ENCODE measurements at regions not wholly inside any gene's neighbourhood (a gene's known extent, or its start where the extent isn't known, plus 50 kb on each side); places are given as distances from the start of the nearest gene placed in this dataset.

GRCh38 chrX:107542500-107542899 is 85.8 kb upstream of the PRPS1 start:
- peak; percentile 85 for DNase-seq
- Histone ChIP-seq H3K4me3 (ENCODE audit: low read length) (no peak overlapping the region), H3K9me3 (ENCODE audit: control insufficient read depth, low read length) (no peaks in the 10 kb centered on the region), H3K27me3 (ENCODE audit: control insufficient read depth, insufficient read depth, low read length, poor library complexity, severe bottlenecking) (no peaks in the 10 kb centered on the region), H3K27ac (ENCODE audit: low read depth, low read length) (no peak overlapping the region), H3K4me1 (ENCODE audit: control insufficient read depth, insufficient read depth, low read length) (no peaks in the 10 kb centered on the region), H3K9ac (ENCODE audit: extremely low read depth, low read length, poor library complexity, severe bottlenecking) (no peak overlapping the region), H3K36me3 (ENCODE audit: control insufficient read depth, insufficient read depth, low read length) (no peaks in the 10 kb centered on the region)
- Mint-ChIP-seq H3K36me3 (ENCODE audit: low read depth) (no peaks in the 10 kb centered on the region), H3K4me3 (no peak overlapping the region), H3K27me3 (ENCODE audit: insufficient read depth) (peaks cover 2% of the 10 kb centered on the region), H3K27ac (no peak overlapping the region), H3K4me1 (peaks cover 6% of the 10 kb centered on the region), H3K9me3 (peaks cover 17% of the 10 kb centered on the region)
- peak; percentile 63 for TF ChIP-seq CTCF (conservative IDR thresholded peaks at IDR 0.05)
- 0% methylated on average over 2 of the region's 2 CpGs; no CpG with 5 or more reads in 1 of the 2 experiments for WGBS, 2 experiments (ENCODE audit: insufficient coverage in 1 of 2, insufficient read length in 1 of 2)

- Mint-ChIP-seq H3K27ac (no peak overlapping the region), H3K4me1 (peaks cover 8% of the 10 kb centered on the region), H3K4me3 (no peak overlapping the region), H3K36me3 (ENCODE audit: low read depth) (no peaks in the 10 kb centered on the region), H3K9me3 (peaks cover 19% of the 10 kb centered on the region), H3K27me3 (ENCODE audit: insufficient read depth) (no peaks in the 10 kb centered on the region)
- Histone ChIP-seq H3K9me3 (ENCODE audit: control insufficient read depth, low read length) (no peaks in the 10 kb centered on the region), H3K4me3 (ENCODE audit: low read length) (no peak overlapping the region), H3K4me1 (ENCODE audit: control insufficient read depth, insufficient read depth, low read length) (no peaks in the 10 kb centered on the region), H3K27ac (ENCODE audit: low read depth, low read length) (no peak overlapping the region), H3K9ac (ENCODE audit: extremely low read depth, low read length, poor library complexity, severe bottlenecking) (no peak overlapping the region), H3K27me3 (ENCODE audit: control insufficient read depth, insufficient read depth, low read length, poor library complexity, severe bottlenecking) (no peaks in the 10 kb centered on the region), H3K36me3 (ENCODE audit: control insufficient read depth, insufficient read depth, low read length) (no peaks in the 10 kb centered on the region)
- DNase-seq: no peak
- TF ChIP-seq CTCF (conservative IDR thresholded peaks at IDR 0.05): no peak
- 88% methylated on average over 7 of the region's 7 CpGs; no CpG with 5 or more reads in 1 of the 2 experiments for WGBS, 2 experiments (ENCODE audit: insufficient coverage in 1 of 2, insufficient read length in 1 of 2)
Measured at GRCh38 chrX:107547621-107548020, 80.7 kb upstream of the PRPS1 start.

GRCh38 chrX:107548775-107549174 is 79.5 kb upstream of the PRPS1 start:
- H3K27ac Mint-ChIP-seq: no peak overlapping the region
- TF ChIP-seq CTCF (conservative IDR thresholded peaks at IDR 0.05): no peak

More at GRCh38 chrX:107548775-107549174, 79.5 kb upstream of the PRPS1 start:
- Histone ChIP-seq H3K4me3 (ENCODE audit: low read length) (no peak overlapping the region), H3K36me3 (ENCODE audit: control insufficient read depth, insufficient read depth, low read length) (no peaks in the 10 kb centered on the region), H3K27me3 (ENCODE audit: control insufficient read depth, insufficient read depth, low read length, poor library complexity, severe bottlenecking) (no peaks in the 10 kb centered on the region), H3K27ac (ENCODE audit: low read depth, low read length) (no peak overlapping the region), H3K4me1 (ENCODE audit: control insufficient read depth, insufficient read depth, low read length) (no peaks in the 10 kb centered on the region), H3K9ac (ENCODE audit: extremely low read depth, low read length, poor library complexity, severe bottlenecking) (no peak overlapping the region), H3K9me3 (ENCODE audit: control insufficient read depth, low read length) (no peaks in the 10 kb centered on the region)
- H3K4me3 Mint-ChIP-seq: no peak overlapping the region
- H3K36me3 Mint-ChIP-seq (ENCODE audit: low read depth): no peaks in the 10 kb centered on the region
- WGBS, 2 experiments (ENCODE audit: insufficient coverage in 1 of 2, insufficient read length in 1 of 2): 89 to 100% methylated on average over 1 to 3 of the region's 3 CpGs
- H3K27me3 Mint-ChIP-seq (ENCODE audit: insufficient read depth): no peaks in the 10 kb centered on the region
- peaks cover 3% of the 10 kb centered on the region for H3K4me1 Mint-ChIP-seq
- peaks cover 12% of the 10 kb centered on the region for H3K9me3 Mint-ChIP-seq
- DNase-seq: no peak
